ENCODE measurements at regions not wholly inside any gene's neighbourhood (a gene's known extent, or its start where the extent isn't known, plus 50 kb on each side); places are given as distances from the start of the nearest gene placed in this dataset.

DNA sequence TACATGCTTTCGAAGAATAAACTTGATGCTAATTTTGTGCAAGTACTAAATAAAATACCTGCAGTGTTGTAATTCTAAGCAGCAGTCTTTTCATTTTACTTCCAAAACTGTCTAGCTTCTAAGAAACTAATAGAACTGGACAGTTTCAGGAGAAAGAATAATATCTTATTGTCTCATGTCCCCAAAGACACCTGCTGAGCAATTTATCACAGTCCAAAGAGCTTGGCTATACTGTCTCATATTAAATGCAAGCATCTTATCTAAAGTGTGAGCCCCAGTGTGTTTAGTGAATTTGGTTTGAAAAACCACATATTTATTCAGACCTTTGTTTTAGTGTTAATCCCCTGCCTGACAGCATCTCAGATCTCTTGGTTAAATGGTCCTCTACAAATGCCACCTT is 374.3 kb downstream of the TMX3 start:
- TF ChIP-seq, protein P1, sequence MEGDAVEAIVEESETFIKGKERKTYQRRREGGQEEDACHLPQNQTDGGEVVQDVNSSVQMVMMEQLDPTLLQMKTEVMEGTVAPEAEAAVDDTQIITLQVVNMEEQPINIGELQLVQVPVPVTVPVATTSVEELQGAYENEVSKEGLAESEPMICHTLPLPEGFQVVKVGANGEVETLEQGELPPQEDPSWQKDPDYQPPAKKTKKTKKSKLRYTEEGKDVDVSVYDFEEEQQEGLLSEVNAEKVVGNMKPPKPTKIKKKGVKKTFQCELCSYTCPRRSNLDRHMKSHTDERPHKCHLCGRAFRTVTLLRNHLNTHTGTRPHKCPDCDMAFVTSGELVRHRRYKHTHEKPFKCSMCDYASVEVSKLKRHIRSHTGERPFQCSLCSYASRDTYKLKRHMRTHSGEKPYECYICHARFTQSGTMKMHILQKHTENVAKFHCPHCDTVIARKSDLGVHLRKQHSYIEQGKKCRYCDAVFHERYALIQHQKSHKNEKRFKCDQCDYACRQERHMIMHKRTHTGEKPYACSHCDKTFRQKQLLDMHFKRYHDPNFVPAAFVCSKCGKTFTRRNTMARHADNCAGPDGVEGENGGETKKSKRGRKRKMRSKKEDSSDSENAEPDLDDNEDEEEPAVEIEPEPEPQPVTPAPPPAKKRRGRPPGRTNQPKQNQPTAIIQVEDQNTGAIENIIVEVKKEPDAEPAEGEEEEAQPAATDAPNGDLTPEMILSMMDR (IDR thresholded peaks at IDR 0.05), result no peak
- no peak for TF ChIP-seq EP300 (IDR thresholded peaks at IDR 0.05)
- TF ChIP-seq POLR2AphosphoS5 (IDR thresholded peaks at IDR 0.05), result no peak
- TF ChIP-seq POLR2A (IDR thresholded peaks at IDR 0.05), result no peak

Measured in upper lobe of left lung (tissue), 4 donors.